Motor neuron (in vitro differentiated cells): ENCODE measurements at regions not wholly inside any gene's neighbourhood (a gene's known extent, or its start where the extent isn't known, plus 50 kb on each side); places are given as distances from the start of the nearest gene placed in this dataset.
"Not testable (repeated sequence)": the region's sequence is repeated elsewhere in the genome, so short reads cannot be mapped to it uniquely, and the experiment has no call there.

Experiments used
- ATAC-seq, 8 experiments: fragments of 200-7000 bp; cut with Tn5 transposase; replicated peaks in 6 of 8; 2 replicates each; pipeline ENCODE4 v1.8.0; 2021; ENCODE audit warnings: mild to moderate bottlenecking in 8 of 8, moderate library complexity in 8 of 8
- H3K27ac ChIP-seq, 2 donors: fragments of 250-450 bp; sonication (Bioruptor Pico); 2 replicates each; pipeline ENCODE4 v1.9.0; 2021; ENCODE audit warnings: antibody characterized with exemption in 2 of 2, mild to moderate bottlenecking in 2 of 2, moderate library complexity in 1 of 2
- H3K4me1 ChIP-seq, 2 donors: fragments of 250-450 bp; sonication (Bioruptor Pico); replicated peaks in 1 of 2; 2 replicates each; pipeline ENCODE4 v1.6.1; 2021; ENCODE audit warnings: antibody characterized with exemption in 2 of 2, mild to moderate bottlenecking in 2 of 2, moderate library complexity in 1 of 2
- H3K4me3 ChIP-seq, 5 donors: fragments of 250-450 bp; sonication (Bioruptor Pico); 2 replicates each; pipeline ENCODE4 v1.9.0; 2021; ENCODE audit warnings: antibody characterized with exemption in 5 of 5, mild to moderate bottlenecking in 5 of 5, moderate library complexity in 4 of 5
- WGBS, 10 experiments: fragments of 450-650 bp; shearing (Covaris generic); methylation state at CpG; one replicate each; pipeline ENCODE4 v1.0.0; 2022; 5-methylcytosine and 5-hydroxymethylcytosine counted together
- in situ Hi-C, 9 experiments: fragments of 400-800 bp; cut with MboI; loops; one replicate each; pipeline ENCODE4 v1.15.0; 2021; ENCODE audit warnings: low sequenced_read_pairs in 9 of 9, low pct_unique_long_range_greater_than_20kb in 2 of 9; ENCODE audit not compliant: unreplicated experiment in 9 of 9

GRCh38 chr2:45103351-45104345 is 94.4 kb upstream of the SIX2 start:
- peak in 3 of 8 experiments; percentile 50 to 59 (median 58) for ATAC-seq

GRCh38 chr2:45102579-45103117 is 93.4 kb upstream of the SIX2 start:
- in situ Hi-C loops = no loop called here
- no peak for ATAC-seq
- Histone ChIP-seq H3K27ac (no peak overlapping the region), H3K4me1 (no peaks in the 10 kb centered on the region), H3K4me3 (no peak overlapping the region)
- WGBS, 10 experiments = 90 to 100% (median 95%) methylated on average over 2 to 3 of the region's 3 CpGs; no CpG with 5 or more reads in 5 of the 10 experiments

More at GRCh38 chr2:45103351-45104345, 94.4 kb upstream of the SIX2 start:
- Histone ChIP-seq H3K27ac (no peak overlapping the region), H3K4me3 (no peak overlapping the region), H3K4me1 (no peaks in the 10 kb centered on the region)
- WGBS, 10 experiments = 7 to 76% (median 62%) methylated on average over 2 to 8 of the region's 8 CpGs
- in situ Hi-C loops = no loop called here

DNA sequence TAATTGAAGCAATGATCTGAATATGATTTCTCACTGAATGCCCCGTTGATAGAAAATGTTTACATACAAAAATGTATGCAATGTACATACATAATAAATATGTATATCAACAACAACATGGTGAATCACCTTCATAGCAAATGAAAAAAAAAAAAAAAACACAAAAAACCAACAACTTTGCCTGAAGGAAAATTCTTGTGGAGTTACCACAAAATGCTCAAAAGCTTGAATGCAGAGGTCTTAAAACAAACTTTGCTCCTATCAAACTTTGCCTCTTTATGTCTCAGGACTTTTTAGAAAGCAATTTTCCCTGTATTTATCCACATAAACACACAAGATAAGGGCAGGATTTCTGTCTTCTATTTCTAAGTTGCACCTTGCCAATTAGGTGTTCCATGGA is 92.9 kb upstream of the SIX2 start:
- H3K4me1 ChIP-seq = no peaks in the 10 kb centered on the region
- WGBS, 10 experiments = 0 to 100% (median 40%) methylated on average over 1 of the region's 1 CpG; no CpG with 5 or more reads in 1 of the 10 experiments
- in situ Hi-C loops = no loop called here
- no peak overlapping the region for H3K4me3 ChIP-seq
- H3K27ac ChIP-seq = no peak overlapping the region
- ATAC-seq = peak in 1 of 8 experiments; percentile 47

DNA sequence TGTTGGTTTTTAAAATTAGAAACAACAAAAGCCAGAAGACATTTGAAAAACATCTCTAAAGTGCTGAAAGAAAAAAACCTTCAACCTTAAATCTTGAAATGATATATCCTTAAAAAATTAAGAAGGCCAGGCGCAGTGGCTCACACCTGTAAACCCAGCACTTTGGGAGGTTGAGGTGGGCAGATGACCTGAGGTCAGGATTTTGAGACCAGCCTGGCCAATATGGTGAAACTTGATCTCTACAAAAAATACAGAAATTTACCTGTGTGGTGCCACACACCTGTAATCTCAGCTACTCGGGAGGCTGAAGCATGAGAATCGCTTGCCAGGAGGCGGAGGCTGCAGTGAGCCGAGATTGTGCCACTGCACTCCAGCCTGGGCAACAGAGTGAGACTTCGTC is 87.7 kb upstream of the SIX2 start:
- no peak overlapping the region for H3K4me3 ChIP-seq
- no peak overlapping the region for H3K27ac ChIP-seq
- no peaks in the 10 kb centered on the region for H3K4me1 ChIP-seq
- no peak for ATAC-seq
- in situ Hi-C loops = no loop called here
- WGBS, 10 experiments = 62 to 100% (median 89%) methylated on average over 1 to 6 of the region's 6 CpGs

DNA sequence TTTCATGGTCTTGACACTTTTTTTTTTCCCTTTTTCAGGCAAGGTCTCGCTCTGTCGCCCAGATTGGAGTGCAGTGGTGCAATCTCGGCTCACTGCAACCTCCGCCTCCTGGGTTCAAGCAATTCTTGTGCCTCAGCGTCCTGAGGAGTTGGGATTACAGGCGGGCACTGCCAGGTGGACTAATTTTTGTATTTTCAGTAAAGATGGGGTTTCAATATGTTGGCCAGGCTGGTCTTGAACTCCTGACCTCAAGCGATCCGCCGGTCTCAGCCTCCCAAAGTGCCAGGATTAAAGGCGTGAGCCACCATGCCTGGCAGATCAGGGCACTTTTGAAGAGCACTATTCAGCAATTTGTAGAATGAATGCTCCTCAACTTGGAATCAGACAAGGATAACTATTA is 86.8 kb upstream of the SIX2 start:
- H3K27ac ChIP-seq, H3K4me1 ChIP-seq, in situ Hi-C loops, ATAC-seq, H3K4me3 ChIP-seq: not testable (repeated sequence)
- 91 to 100% (median 92%) methylated on average over 3 to 9 of the region's 10 CpGs; no CpG with 5 or more reads in 1 of the 10 experiments for WGBS, 10 experiments

DNA sequence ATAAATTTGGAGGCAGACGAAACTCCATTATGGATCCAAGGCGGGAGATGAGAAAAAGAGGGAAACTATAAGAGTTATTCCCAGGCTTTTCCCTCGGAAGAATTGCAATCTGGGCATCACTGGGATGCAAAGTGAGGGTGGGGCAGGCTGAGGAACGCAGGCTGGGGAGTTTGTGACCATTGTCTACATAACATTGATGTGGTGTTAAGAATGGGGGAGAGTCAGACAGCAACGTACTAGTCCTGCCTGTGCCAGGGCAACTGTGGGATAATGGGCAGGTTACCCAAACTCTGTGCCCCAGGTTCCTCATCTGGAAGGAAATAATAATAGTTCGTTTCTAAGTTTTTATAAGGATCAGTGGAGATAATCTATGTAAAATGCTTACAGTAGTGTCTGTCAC is 84.4 kb upstream of the SIX2 start:
- in situ Hi-C loops = no loop called here
- Histone ChIP-seq H3K4me1 (no peaks in the 10 kb centered on the region), H3K27ac (no peak overlapping the region), H3K4me3 (no peak overlapping the region)
- peak in 3 of 8 experiments; percentile 44 to 71 (median 67) for ATAC-seq
- WGBS, 10 experiments = 0 to 90% (median 39%) methylated on average over 1 to 4 of the region's 6 CpGs

DNA sequence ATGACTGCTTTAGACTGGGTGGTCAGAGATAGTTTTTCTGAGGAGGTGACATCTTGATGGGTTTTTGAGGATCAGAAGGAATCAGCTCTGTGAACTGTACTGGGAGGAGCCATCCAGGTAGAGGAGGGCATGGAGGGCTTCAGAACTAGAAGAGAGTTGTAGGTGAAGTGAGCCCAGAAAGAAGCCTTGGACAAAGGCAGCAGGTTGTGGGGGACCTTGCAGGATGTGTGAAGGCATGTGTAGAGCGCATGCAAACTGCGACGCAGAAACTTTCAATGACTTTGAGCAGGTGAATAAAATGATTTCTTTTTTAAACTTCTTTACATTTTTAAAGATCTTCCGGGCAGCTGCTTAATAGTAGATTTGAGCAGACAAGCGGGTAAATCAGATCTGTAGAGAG is 83.9 kb upstream of the SIX2 start:
- WGBS, 10 experiments = 79 to 100% (median 94%) methylated on average over 1 to 4 of the region's 5 CpGs
- Histone ChIP-seq H3K27ac (no peak overlapping the region), H3K4me3 (no peak overlapping the region), H3K4me1 (no peaks in the 10 kb centered on the region)
- in situ Hi-C loops = no loop called here
- ATAC-seq = no peak

- H3K4me1 ChIP-seq = no peaks in the 10 kb centered on the region
- no peak overlapping the region for H3K27ac ChIP-seq
- no peak overlapping the region for H3K4me3 ChIP-seq
- ATAC-seq = no peak
- in situ Hi-C loops = no loop called here
- 42 to 100% (median 70%) methylated on average over 2 to 11 of the region's 12 CpGs for WGBS, 10 experiments
Observed at GRCh38 chr2:45089554-45090261, 80.5 kb upstream of the SIX2 start.

DNA sequence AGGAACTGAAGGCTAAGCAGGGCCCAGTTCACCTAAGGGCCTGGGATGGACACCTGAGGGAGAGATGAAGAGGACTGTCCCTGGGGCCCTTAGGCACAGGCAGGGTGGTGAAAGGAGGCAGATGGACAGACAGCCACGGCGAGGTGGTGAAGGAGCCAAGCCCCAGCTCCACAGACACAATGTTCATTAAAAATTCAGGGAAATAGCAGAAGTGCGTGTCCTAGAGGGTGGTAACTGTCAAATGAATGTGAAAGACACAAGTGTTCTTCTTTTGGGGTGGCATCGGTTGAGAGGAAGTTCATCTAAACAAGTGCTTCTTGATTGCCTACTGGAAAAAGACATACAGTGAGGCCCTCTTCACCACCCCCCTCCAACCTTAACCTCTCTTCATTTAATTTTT is 76.2 kb upstream of the SIX2 start:
- in situ Hi-C loops = no loop called here
- no peak overlapping the region for H3K27ac ChIP-seq
- WGBS, 10 experiments = 80 to 100% (median 84%) methylated on average over 1 to 4 of the region's 4 CpGs; no CpG with 5 or more reads in 3 of the 10 experiments
- H3K4me3 ChIP-seq = no peak overlapping the region
- peaks cover 0 to 3% of the 10 kb centered on the region in 2 donors for H3K4me1 ChIP-seq
- no peak for ATAC-seq

DNA sequence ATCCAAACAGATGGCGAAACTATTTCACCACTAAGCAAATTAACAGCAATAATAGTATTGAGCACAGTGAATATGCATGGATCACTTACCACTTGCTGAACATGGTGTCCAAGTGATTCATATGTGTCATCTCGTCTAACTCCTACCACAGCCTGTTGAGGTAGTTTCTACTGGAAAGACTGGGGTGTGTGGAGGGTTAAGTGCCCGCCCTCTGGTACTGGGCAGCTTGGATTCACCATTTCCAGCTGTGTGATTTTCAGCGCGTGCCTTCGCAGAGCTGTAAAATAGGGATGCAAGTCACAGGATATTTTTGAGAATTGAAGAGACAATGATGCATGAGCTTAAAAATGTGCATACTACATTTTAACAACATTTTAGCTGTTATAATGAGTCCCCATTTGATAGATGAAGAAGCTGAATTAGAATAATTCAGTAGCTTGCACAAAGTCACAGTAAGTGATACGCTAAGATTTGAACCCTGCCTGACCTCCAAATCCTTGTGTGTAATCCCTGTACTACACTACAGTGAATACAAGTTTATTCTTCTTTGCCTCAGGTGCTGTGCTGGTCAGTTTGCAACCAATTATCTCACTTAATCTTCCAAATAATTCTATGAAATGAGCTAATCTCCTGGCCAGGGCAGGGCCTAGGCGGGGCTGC is 75.2 kb upstream of the SIX2 start:
- Histone ChIP-seq H3K4me3 (no peak overlapping the region), H3K4me1 (peaks cover 0 to 3% of the 10 kb centered on the region in 2 donors), H3K27ac (no peak overlapping the region)
- ATAC-seq = peak in 3 of 8 experiments; percentile 70 to 89 (median 80)
- 0 to 100% (median 70%) methylated on average over 1 to 7 of the region's 8 CpGs; no CpG with 5 or more reads in 1 of the 10 experiments for WGBS, 10 experiments
- in situ Hi-C loops = no loop called here

DNA sequence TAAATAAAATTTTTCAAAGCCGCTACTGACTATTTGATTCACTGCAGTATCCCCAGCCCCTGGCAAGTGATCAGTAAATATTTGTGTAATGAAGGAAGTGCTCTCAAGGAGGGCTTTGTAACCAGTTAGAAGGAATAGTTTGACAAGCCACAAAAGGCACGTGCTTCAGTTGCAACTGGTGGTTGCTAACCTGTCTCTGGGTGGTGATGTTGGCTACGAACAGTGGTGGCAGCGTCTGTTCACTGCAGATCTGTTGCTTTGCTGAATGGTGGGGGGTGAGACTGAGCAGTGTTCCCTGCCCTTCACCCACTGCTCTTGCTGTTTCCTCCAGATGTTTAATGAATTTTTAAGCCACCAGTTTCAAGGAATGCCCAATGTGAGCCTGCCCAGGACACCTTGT is 73.9 kb upstream of the SIX2 start:
- Histone ChIP-seq H3K27ac (no peak overlapping the region), H3K4me1 (peaks cover 0 to 3% of the 10 kb centered on the region in 2 donors), H3K4me3 (no peak overlapping the region)
- in situ Hi-C loops = no loop called here
- WGBS, 10 experiments = 38 to 80% (median 51%) methylated on average over 1 to 4 of the region's 4 CpGs; no CpG with 5 or more reads in 2 of the 10 experiments
- peak in 1 of 8 experiments; percentile 88 for ATAC-seq

DNA sequence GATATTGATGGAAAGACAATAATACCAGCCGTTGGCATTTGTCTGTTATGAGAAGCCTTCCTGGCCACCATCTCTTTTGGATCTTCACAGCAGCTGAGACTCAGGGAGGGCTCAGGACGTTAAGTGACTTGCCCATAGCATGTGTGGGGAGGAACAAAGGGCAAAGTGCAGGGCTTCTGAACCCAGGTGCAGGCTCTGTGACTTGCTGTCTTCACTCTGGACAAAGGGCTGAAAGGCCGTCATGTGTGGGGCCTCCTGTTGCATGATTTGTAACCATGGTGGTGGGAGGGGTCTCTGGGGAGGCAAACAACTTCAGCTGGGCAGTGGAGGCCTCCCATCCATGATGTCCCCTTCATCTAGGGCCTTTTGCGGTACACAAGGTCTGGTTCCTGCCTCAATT is 65.5 kb upstream of the SIX2 start:
- WGBS, 10 experiments = 0 to 100% (median 85%) methylated on average over 1 to 4 of the region's 4 CpGs; no CpG with 5 or more reads in 4 of the 10 experiments
- no peak overlapping the region for H3K4me3 ChIP-seq
- no peak for ATAC-seq
- no peak overlapping the region for H3K27ac ChIP-seq
- in situ Hi-C loops = no loop called here
- H3K4me1 ChIP-seq = peaks cover 13 to 18% of the 10 kb centered on the region in 2 donors
